ENCODE measurements at regions not wholly inside any gene's neighbourhood (a gene's known extent, or its start where the extent isn't known, plus 50 kb on each side); places are given as distances from the start of the nearest gene placed in this dataset.

- ATAC-seq (no peak), DNase-seq (ENCODE audit: low read depth, low spot score) (no peak)
- POLR2A ChIA-PET = interaction anchor here (0.6 kb wide), 1 partner anchor 694 kb away, joined by 3 read pairs; no protein-coding TSS in a partner anchor
- Histone ChIP-seq H3K9me3 (ENCODE audit: control insufficient read depth, insufficient read depth, low read depth, low read length) (no peaks in the 10 kb centered on the region), H3K4me3 (ENCODE audit: low read depth in 2 of 2, low read length in 2 of 2) (no peak overlapping the region), H3K27me3 (ENCODE audit: control insufficient read depth, insufficient read depth, low read length) (no peaks in the 10 kb centered on the region), H3K36me3 (ENCODE audit: control insufficient read depth, insufficient read depth, low read length) (no peaks in the 10 kb centered on the region), H3K4me1 (ENCODE audit: control insufficient read depth, insufficient read depth, low read length) (no peaks in the 10 kb centered on the region), H3K27ac (ENCODE audit: low read length) (no peak overlapping the region)
- intact Hi-C loops (cut with micrococcal nuclease; ENCODE audit: unreplicated experiment) (no loop called here), in situ Hi-C loops (cut with HindIII; ENCODE audit: low pct_unique_long_range_greater_than_20kb, low sequenced_read_pairs) (no loop called here)
- TF ChIP-seq CTCF (IDR thresholded peaks at IDR 0.05) (no peak), TCF7L2 (IDR thresholded peaks at IDR 0.05; ENCODE audit: low read depth, low read length) (no peak), REST (IDR thresholded peaks at IDR 0.05; ENCODE audit: insufficient read depth in 1 of 2, low read depth in 2 of 2, low read length in 1 of 2) (no peak), SIN3A (IDR thresholded peaks at IDR 0.05; ENCODE audit: borderline replicate concordance, insufficient read depth, low read depth, low read length) (no peak)
- BruUV-seq (replicated peaks) = no TSS peak
- CTCF ChIA-PET = no interaction called here
Measured at GRCh38 chr5:19104948-19105347, 883.1 kb downstream of the CDH18 start.

- H3K27me3 ChIP-seq (ENCODE audit: control insufficient read depth, insufficient read depth, low read length) = no peaks in the 10 kb centered on the region
- CTCF ChIA-PET = no interaction called here
- H3K4me3 ChIP-seq (ENCODE audit: low read depth in 2 of 2, low read length in 2 of 2) = no peak overlapping the region
- no peak for ATAC-seq
- H3K9me3 ChIP-seq (ENCODE audit: control insufficient read depth, insufficient read depth, low read depth, low read length) = no peaks in the 10 kb centered on the region
- no peaks in the 10 kb centered on the region for H3K36me3 ChIP-seq (ENCODE audit: control insufficient read depth, insufficient read depth, low read length)
- BruUV-seq (replicated peaks) = no TSS peak
- in situ Hi-C loops (cut with HindIII; ENCODE audit: low pct_unique_long_range_greater_than_20kb, low sequenced_read_pairs) (no loop called here), intact Hi-C loops (cut with micrococcal nuclease; ENCODE audit: unreplicated experiment) (no loop called here)
- no peak for DNase-seq (ENCODE audit: low read depth, low spot score)
- H3K4me1 ChIP-seq (ENCODE audit: control insufficient read depth, insufficient read depth, low read length) = peaks cover 4% of the 10 kb centered on the region; the same call in 1 of the 2 replicates
- POLR2A ChIA-PET = no interaction called here
- TF ChIP-seq TCF7L2 (IDR thresholded peaks at IDR 0.05; ENCODE audit: low read depth, low read length) = no peak
- TF ChIP-seq CTCF (IDR thresholded peaks at IDR 0.05) = no peak
- no peak for TF ChIP-seq REST (IDR thresholded peaks at IDR 0.05; ENCODE audit: insufficient read depth in 1 of 2, low read depth in 2 of 2, low read length in 1 of 2)
- TF ChIP-seq SIN3A (IDR thresholded peaks at IDR 0.05; ENCODE audit: borderline replicate concordance, insufficient read depth, low read depth, low read length) = no peak
- TF ChIP-seq POLR2AphosphoS5 (IDR thresholded peaks at IDR 0.05; ENCODE audit: low read depth, low read length) = no peak
- no peak overlapping the region for H3K27ac ChIP-seq (ENCODE audit: low read length)
Measured at GRCh38 chr5:19122923-19123322, 865.1 kb downstream of the CDH18 start.
